SK-N-MC (cell line): ENCODE measurements at regions not wholly inside any gene's neighbourhood (a gene's known extent, or its start where the extent isn't known, plus 50 kb on each side); places are given as distances from the start of the nearest gene placed in this dataset.

Experiments used
- DNase-seq: peaks from one replicate; pipeline ENCODE4 v3.0.0-alpha.2; 2011; ENCODE audit warnings: low read depth, low spot score
- H3K27ac ChIP-seq: fragments of 200-600 bp; sonication (generic); 2 replicates; pipeline ENCODE4 v1.5.1; 2016; ENCODE audit warnings: mixed run types
- H3K36me3 ChIP-seq: fragments of 200-600 bp; sonication (generic); 2 replicates; pipeline ENCODE4 v1.6.1; 2017; ENCODE audit warnings: antibody characterized with exemption, low read length, mixed read lengths; ENCODE audit not compliant: insufficient read depth
- H3K4me3 ChIP-seq: fragments of 200-600 bp; sonication (generic); 2 replicates; pipeline ENCODE4 v1.5.1; 2016
- H3K9ac ChIP-seq: fragments of 200-600 bp; sonication (generic); 2 replicates; pipeline ENCODE4 v1.8.0; 2017; ENCODE audit warnings: mixed run types, mixed read lengths; ENCODE audit not compliant: insufficient read length
- H3K9me3 ChIP-seq: fragments of 200-600 bp; sonication (generic); 2 replicates; pipeline ENCODE4 v1.6.1; 2017; ENCODE audit warnings: low read depth, mild to moderate bottlenecking, antibody characterized with exemption, low read length, moderate library complexity, mixed read lengths
- EZH2 ChIP-seq: fragments of 200-600 bp; sonication (generic); IDR thresholded peaks from one replicate; pipeline ENCODE4 v1.6.1; 2017; ENCODE audit warnings: antibody characterized with exemption
- FOXP2 ChIP-seq: optimal IDR thresholded peaks from 2 replicates; pipeline ENCODE3; 2011; ENCODE audit warnings: mild to moderate bottlenecking, moderate library complexity; ENCODE audit not compliant: insufficient read depth; ENCODE audit errors: extremely low read length, control extremely low read depth
- POLR2AphosphoS5 ChIP-seq: IDR thresholded peaks from 2 replicates; pipeline ENCODE4 v1.6.1; 2012; ENCODE audit warnings: mild to moderate bottlenecking, low read depth, low read length, borderline replicate concordance

- Histone ChIP-seq H3K9me3 (no peaks in the 10 kb centered on the region), H3K4me3 (no peak overlapping the region), H3K9ac (no peak overlapping the region), H3K36me3 (no peaks in the 10 kb centered on the region), H3K27ac (no peak overlapping the region)
- no peak for TF ChIP-seq FOXP2
- DNase-seq = no peak
Measured at GRCh38 chrX:121102101-121102500, 54.7 kb downstream of the GLUD2 start.

GRCh38 chrX:121103381-121103780, 56.0 kb downstream of the GLUD2 start:
- Histone ChIP-seq H3K4me3 (no peak overlapping the region), H3K36me3 (no peaks in the 10 kb centered on the region), H3K27ac (no peak overlapping the region), H3K9ac (no peak overlapping the region), H3K9me3 (no peaks in the 10 kb centered on the region)
- TF ChIP-seq POLR2AphosphoS5 (no peak), EZH2 (no peak), FOXP2 (no peak)
- DNase-seq = no peak

GRCh38 chrX:121106484-121107235, 59.2 kb downstream of the GLUD2 start:
- Histone ChIP-seq H3K27ac (no peak overlapping the region), H3K36me3 (no peaks in the 10 kb centered on the region), H3K9ac (no peak overlapping the region), H3K4me3 (no peak overlapping the region), H3K9me3 (no peaks in the 10 kb centered on the region)
- DNase-seq = no peak
- no peak for TF ChIP-seq FOXP2
- no peak for TF ChIP-seq POLR2AphosphoS5
- TF ChIP-seq EZH2 = no peak

- TF ChIP-seq FOXP2 (no peak), POLR2AphosphoS5 (no peak), EZH2 (no peak)
- Histone ChIP-seq H3K27ac (no peak overlapping the region), H3K36me3 (no peaks in the 10 kb centered on the region), H3K9me3 (no peaks in the 10 kb centered on the region), H3K4me3 (no peak overlapping the region), H3K9ac (no peak overlapping the region)
- no peak for DNase-seq
Measured at GRCh38 chrX:121109986-121110385, 62.6 kb downstream of the GLUD2 start.

GRCh38 chrX:121110536-121110935, 63.1 kb downstream of the GLUD2 start:
- DNase-seq = no peak
- no peak overlapping the region for H3K27ac ChIP-seq
- H3K9me3 ChIP-seq = no peaks in the 10 kb centered on the region
- TF ChIP-seq POLR2AphosphoS5 = no peak
- no peak for TF ChIP-seq EZH2
- no peak for TF ChIP-seq FOXP2
- H3K4me3 ChIP-seq = no peak overlapping the region
- no peak overlapping the region for H3K9ac ChIP-seq
- H3K36me3 ChIP-seq = no peaks in the 10 kb centered on the region

GRCh38 chrX:121114691-121115090, 67.3 kb downstream of the GLUD2 start:
- H3K27ac ChIP-seq = no peak overlapping the region
- no peaks in the 10 kb centered on the region for H3K36me3 ChIP-seq
- no peak for DNase-seq
- H3K4me3 ChIP-seq = no peak overlapping the region
- no peak overlapping the region for H3K9ac ChIP-seq
- TF ChIP-seq EZH2 (no peak), POLR2AphosphoS5 (no peak), FOXP2 (no peak)
- no peaks in the 10 kb centered on the region for H3K9me3 ChIP-seq

GRCh38 chrX:121120690-121121605, 73.5 kb downstream of the GLUD2 start:
- TF ChIP-seq POLR2AphosphoS5 = no peak
- no peak for TF ChIP-seq FOXP2
- no peak for TF ChIP-seq EZH2
- no peaks in the 10 kb centered on the region for H3K9me3 ChIP-seq
- no peak for DNase-seq
- H3K9ac ChIP-seq = no peak overlapping the region
- no peaks in the 10 kb centered on the region for H3K36me3 ChIP-seq
- no peak overlapping the region for H3K27ac ChIP-seq
- H3K4me3 ChIP-seq = no peak overlapping the region

- Histone ChIP-seq H3K36me3 (no peaks in the 10 kb centered on the region), H3K9me3 (no peaks in the 10 kb centered on the region), H3K4me3 (no peak overlapping the region), H3K27ac (no peak overlapping the region), H3K9ac (no peak overlapping the region)
- DNase-seq = no peak
- no peak for TF ChIP-seq EZH2
- TF ChIP-seq FOXP2 = no peak
- no peak for TF ChIP-seq POLR2AphosphoS5
Measured at GRCh38 chrX:121122332-121122731, 74.9 kb downstream of the GLUD2 start.
